BE2C (cell line): ENCODE measurements at regions not wholly inside any gene's neighbourhood (a gene's known extent, or its start where the extent isn't known, plus 50 kb on each side); places are given as distances from the start of the nearest gene placed in this dataset.

Experiments
- DNase-seq: peaks from one replicate; pipeline ENCODE4 v3.0.0-alpha.2; 2020
- H3K27me3 ChIP-seq: fragments of 250-450 bp; sonication (Bioruptor Pico); 2 replicates; pipeline ENCODE4 v1.5.1; 2020; ENCODE audit warnings: mild to moderate bottlenecking
- H3K36me3 ChIP-seq: fragments of 250-450 bp; sonication (Bioruptor Pico); 2 replicates; pipeline ENCODE4 v1.5.1; 2020; ENCODE audit warnings: mild to moderate bottlenecking
- H3K4me1 ChIP-seq: fragments of 250-450 bp; sonication (Bioruptor Pico); 2 replicates; pipeline ENCODE4 v1.5.1; 2020
- H3K4me3 ChIP-seq: 2 replicates; pipeline ENCODE4 v1.5.1; 2011; ENCODE audit warnings: low read depth, low read length
- H3K9me3 ChIP-seq: fragments of 250-450 bp; sonication (Bioruptor Pico); 2 replicates; pipeline ENCODE4 v1.5.1; 2020
- TF ChIP-seq, protein P1 (sequence below): IDR thresholded peaks from 2 replicates; pipeline ENCODE4 v1.5.1; 2012; ENCODE audit warnings: mild to moderate bottlenecking, low read depth, low read length

GRCh38 chr18:51878724-51879123, 461.3 kb upstream of the DCC start:
- no peaks in the 10 kb centered on the region for H3K9me3 ChIP-seq
- no peaks in the 10 kb centered on the region for H3K36me3 ChIP-seq
- H3K4me3 ChIP-seq: no peak overlapping the region
- no peak for DNase-seq
- H3K27me3 ChIP-seq: no peaks in the 10 kb centered on the region
- TF ChIP-seq, protein P1, sequence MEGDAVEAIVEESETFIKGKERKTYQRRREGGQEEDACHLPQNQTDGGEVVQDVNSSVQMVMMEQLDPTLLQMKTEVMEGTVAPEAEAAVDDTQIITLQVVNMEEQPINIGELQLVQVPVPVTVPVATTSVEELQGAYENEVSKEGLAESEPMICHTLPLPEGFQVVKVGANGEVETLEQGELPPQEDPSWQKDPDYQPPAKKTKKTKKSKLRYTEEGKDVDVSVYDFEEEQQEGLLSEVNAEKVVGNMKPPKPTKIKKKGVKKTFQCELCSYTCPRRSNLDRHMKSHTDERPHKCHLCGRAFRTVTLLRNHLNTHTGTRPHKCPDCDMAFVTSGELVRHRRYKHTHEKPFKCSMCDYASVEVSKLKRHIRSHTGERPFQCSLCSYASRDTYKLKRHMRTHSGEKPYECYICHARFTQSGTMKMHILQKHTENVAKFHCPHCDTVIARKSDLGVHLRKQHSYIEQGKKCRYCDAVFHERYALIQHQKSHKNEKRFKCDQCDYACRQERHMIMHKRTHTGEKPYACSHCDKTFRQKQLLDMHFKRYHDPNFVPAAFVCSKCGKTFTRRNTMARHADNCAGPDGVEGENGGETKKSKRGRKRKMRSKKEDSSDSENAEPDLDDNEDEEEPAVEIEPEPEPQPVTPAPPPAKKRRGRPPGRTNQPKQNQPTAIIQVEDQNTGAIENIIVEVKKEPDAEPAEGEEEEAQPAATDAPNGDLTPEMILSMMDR: no peak
- H3K4me1 ChIP-seq: no peaks in the 10 kb centered on the region

DNA sequence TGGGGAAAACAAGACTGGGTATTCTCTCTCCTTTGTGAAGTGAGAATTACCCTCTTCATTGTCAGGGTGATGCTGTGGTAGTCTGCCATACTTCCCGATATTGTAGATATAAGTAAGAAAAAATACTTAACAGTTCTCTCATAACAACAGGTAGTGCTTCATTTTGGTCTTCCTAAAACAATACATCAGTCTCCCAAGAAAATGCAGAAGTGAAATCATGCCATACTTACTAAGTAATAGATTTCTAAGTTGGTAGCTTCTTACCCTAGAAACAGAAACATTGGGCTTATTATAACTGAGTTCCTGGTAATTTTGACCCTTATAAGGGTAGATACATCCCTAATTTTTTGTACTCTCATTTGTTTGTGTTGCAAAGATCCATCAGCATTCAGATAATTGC, 460.7 kb upstream of the DCC start:
- no peak for DNase-seq

GRCh38 chr18:51881394-51881793, 458.6 kb upstream of the DCC start:
- TF ChIP-seq, protein P1: no peak
- DNase-seq: peak; percentile 16
- Histone ChIP-seq H3K36me3 (no peaks in the 10 kb centered on the region), H3K27me3 (no peaks in the 10 kb centered on the region), H3K4me1 (no peaks in the 10 kb centered on the region), H3K9me3 (no peaks in the 10 kb centered on the region), H3K4me3 (no peak overlapping the region)

More for the DNA sequence above, 460.7 kb upstream of the DCC start:
- no peaks in the 10 kb centered on the region for H3K36me3 ChIP-seq
- H3K27me3 ChIP-seq: no peaks in the 10 kb centered on the region
- H3K4me3 ChIP-seq: no peak overlapping the region
- TF ChIP-seq, protein P1: no peak
- H3K9me3 ChIP-seq: no peaks in the 10 kb centered on the region
- H3K4me1 ChIP-seq: no peaks in the 10 kb centered on the region

DNA sequence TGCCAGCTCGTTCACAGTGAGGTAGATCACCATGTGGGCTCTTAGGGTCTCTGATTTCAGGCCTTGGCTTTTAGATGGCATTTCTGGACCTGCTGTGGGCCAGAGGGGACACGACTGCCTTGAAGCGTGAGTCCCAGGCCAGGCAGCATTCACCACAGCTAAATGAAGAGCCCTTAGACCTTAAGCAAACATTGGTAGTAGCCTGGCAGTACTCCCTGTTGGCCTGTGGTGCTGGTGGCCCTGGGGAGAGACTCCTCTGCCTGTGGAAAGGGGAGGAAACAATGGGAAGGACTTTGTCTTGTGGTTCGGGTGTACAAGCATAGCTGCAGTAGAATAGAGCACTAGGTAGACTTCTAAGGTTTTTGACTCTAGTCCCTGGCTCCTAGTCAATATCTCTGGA, 456.0 kb upstream of the DCC start:
- no peak for DNase-seq
- no peaks in the 10 kb centered on the region for H3K4me1 ChIP-seq
- H3K36me3 ChIP-seq: no peaks in the 10 kb centered on the region
- no peak overlapping the region for H3K4me3 ChIP-seq
- no peaks in the 10 kb centered on the region for H3K27me3 ChIP-seq
- TF ChIP-seq, protein P1: no peak
- no peaks in the 10 kb centered on the region for H3K9me3 ChIP-seq

GRCh38 chr18:51890762-51891161, 449.2 kb upstream of the DCC start:
- no peak for DNase-seq
- Histone ChIP-seq H3K27me3 (no peaks in the 10 kb centered on the region), H3K4me1 (no peaks in the 10 kb centered on the region), H3K4me3 (no peak overlapping the region), H3K9me3 (no peaks in the 10 kb centered on the region), H3K36me3 (no peaks in the 10 kb centered on the region)
- TF ChIP-seq, protein P1: no peak

- Histone ChIP-seq H3K36me3 (no peaks in the 10 kb centered on the region), H3K4me3 (no peak overlapping the region), H3K27me3 (no peaks in the 10 kb centered on the region), H3K4me1 (no peaks in the 10 kb centered on the region), H3K9me3 (no peaks in the 10 kb centered on the region)
- no peak for DNase-seq
- TF ChIP-seq, protein P1: no peak
Measured at GRCh38 chr18:51891876-51892275, 448.1 kb upstream of the DCC start.
